MM.1S (cell line): ENCODE measurements at regions not wholly inside any gene's neighbourhood (a gene's known extent, or its start where the extent isn't known, plus 50 kb on each side); places are given as distances from the start of the nearest gene placed in this dataset.

Source experiments
- DNase-seq: peaks from one replicate; pipeline ENCODE4 v3.0.0-alpha.2; 2015
- H2AFZ ChIP-seq: fragments of 300-600 bp; sonication (generic); 2 replicates; pipeline ENCODE4 v1.6.0; 2016; ENCODE audit warnings: antibody characterized with exemption, low read length
- H3F3A ChIP-seq: fragments of 300-600 bp; sonication (generic); 2 replicates; pipeline ENCODE4 v1.6.1; 2016; ENCODE audit warnings: mild to moderate bottlenecking, antibody characterized with exemption, low read length, moderate library complexity, mixed read lengths; ENCODE audit not compliant: insufficient read depth
- H3K27ac ChIP-seq: fragments of 300-600 bp; sonication (generic); 2 replicates; pipeline ENCODE4 v1.5.1; 2016; ENCODE audit warnings: mild to moderate bottlenecking, low read length
- H3K27me3 ChIP-seq: fragments of 300-600 bp; sonication (generic); replicated peaks from 2 replicates; pipeline ENCODE4 v1.6.0; 2016; ENCODE audit warnings: low read length; ENCODE audit not compliant: insufficient read depth
- H3K36me3 ChIP-seq: fragments of 300-600 bp; sonication (generic); replicated peaks from 2 replicates; pipeline ENCODE4 v1.6.1; 2016; ENCODE audit warnings: mild to moderate bottlenecking, low read length, mixed read lengths; ENCODE audit not compliant: insufficient read depth
- H3K4me1 ChIP-seq: fragments of 300-600 bp; sonication (generic); 2 replicates; pipeline ENCODE4 v1.6.1; 2016; ENCODE audit warnings: low read length, mixed read lengths
- H3K4me2 ChIP-seq: fragments of 300-600 bp; sonication (generic); 2 replicates; pipeline ENCODE4 v1.6.0; 2016; ENCODE audit warnings: low read depth, low read length
- H3K4me3 ChIP-seq: fragments of 300-600 bp; sonication (generic); 2 replicates; pipeline ENCODE4 v1.5.1; 2016; ENCODE audit warnings: low read length, mixed read lengths
- H3K79me2 ChIP-seq: fragments of 300-600 bp; sonication (generic); 2 replicates; pipeline ENCODE4 v1.6.1; 2016; ENCODE audit warnings: mixed run types, low read length, mixed read lengths
- H3K9ac ChIP-seq: fragments of 300-600 bp; sonication (generic); 2 replicates; pipeline ENCODE4 v1.6.1; 2016; ENCODE audit warnings: low read length, mixed read lengths
- H3K9me2 ChIP-seq: fragments of 300-600 bp; sonication (generic); replicated peaks from 2 replicates; pipeline ENCODE4 v1.6.1; 2016; ENCODE audit warnings: mild to moderate bottlenecking, low read length, mixed read lengths; ENCODE audit not compliant: insufficient read depth
- H3K9me3 ChIP-seq: fragments of 300-600 bp; sonication (generic); replicated peaks from 2 replicates; pipeline ENCODE4 v1.6.1; 2016; ENCODE audit warnings: mild to moderate bottlenecking, low read length, mixed read lengths; ENCODE audit not compliant: insufficient read depth
- H4K20me1 ChIP-seq: fragments of 300-600 bp; sonication (generic); 2 replicates; pipeline ENCODE4 v1.6.1; 2016; ENCODE audit warnings: mild to moderate bottlenecking, low read length, moderate library complexity, mixed read lengths; ENCODE audit not compliant: insufficient read depth
- EZH2 ChIP-seq: fragments of 300-600 bp; sonication (generic); optimal IDR thresholded peaks from 2 replicates; pipeline ENCODE3; 2017; ENCODE audit warnings: low read depth, mild to moderate bottlenecking, antibody characterized with exemption, low read length, mixed read lengths
- EZH2phosphoT487 ChIP-seq: fragments of 300-600 bp; sonication (generic); IDR thresholded peaks from 2 replicates; pipeline ENCODE4 v1.6.1; 2018; ENCODE audit warnings: antibody characterized with exemption, low read length
- TF ChIP-seq, protein P1 (sequence below): fragments of 300-600 bp; sonication (generic); IDR thresholded peaks from 2 replicates; pipeline ENCODE4 v1.5.1; 2016; ENCODE audit warnings: antibody characterized with exemption, low read length, mixed read lengths

DNA sequence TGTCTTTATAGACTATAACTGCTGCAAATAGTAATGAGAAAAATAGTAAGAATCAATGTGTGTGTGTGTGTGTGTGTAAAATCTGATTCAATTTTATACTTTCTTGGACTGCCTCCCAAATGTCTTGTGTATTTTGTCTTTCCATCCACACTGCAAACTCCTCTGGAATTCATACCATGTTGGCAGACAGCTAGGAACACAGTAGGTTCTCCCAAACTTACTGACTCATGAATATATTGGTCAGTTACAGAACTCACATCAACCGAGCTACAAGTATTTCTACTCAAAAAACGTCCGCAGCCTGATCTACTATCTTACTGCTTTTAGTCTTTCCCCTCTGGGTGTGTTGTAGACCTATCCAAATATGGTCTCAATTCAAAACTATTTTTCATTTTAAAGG, 542.7 kb upstream of the PSMD7 start:
- Histone ChIP-seq H3K4me3 (no peak overlapping the region), H3K4me2 (no peak overlapping the region), H3K27me3 (no peaks in the 10 kb centered on the region), H3K4me1 (no peaks in the 10 kb centered on the region), H3K9me2 (no peaks in the 10 kb centered on the region), H3F3A (no peaks in the 10 kb centered on the region), H4K20me1 (no peaks in the 10 kb centered on the region), H3K9me3 (no peaks in the 10 kb centered on the region), H3K9ac (no peak overlapping the region), H3K36me3 (no peaks in the 10 kb centered on the region), H3K27ac (no peak overlapping the region), H2AFZ (no peak overlapping the region), H3K79me2 (no peaks in the 10 kb centered on the region)
- TF ChIP-seq EZH2phosphoT487: no peak
- TF ChIP-seq EZH2: no peak
- TF ChIP-seq, protein P1, sequence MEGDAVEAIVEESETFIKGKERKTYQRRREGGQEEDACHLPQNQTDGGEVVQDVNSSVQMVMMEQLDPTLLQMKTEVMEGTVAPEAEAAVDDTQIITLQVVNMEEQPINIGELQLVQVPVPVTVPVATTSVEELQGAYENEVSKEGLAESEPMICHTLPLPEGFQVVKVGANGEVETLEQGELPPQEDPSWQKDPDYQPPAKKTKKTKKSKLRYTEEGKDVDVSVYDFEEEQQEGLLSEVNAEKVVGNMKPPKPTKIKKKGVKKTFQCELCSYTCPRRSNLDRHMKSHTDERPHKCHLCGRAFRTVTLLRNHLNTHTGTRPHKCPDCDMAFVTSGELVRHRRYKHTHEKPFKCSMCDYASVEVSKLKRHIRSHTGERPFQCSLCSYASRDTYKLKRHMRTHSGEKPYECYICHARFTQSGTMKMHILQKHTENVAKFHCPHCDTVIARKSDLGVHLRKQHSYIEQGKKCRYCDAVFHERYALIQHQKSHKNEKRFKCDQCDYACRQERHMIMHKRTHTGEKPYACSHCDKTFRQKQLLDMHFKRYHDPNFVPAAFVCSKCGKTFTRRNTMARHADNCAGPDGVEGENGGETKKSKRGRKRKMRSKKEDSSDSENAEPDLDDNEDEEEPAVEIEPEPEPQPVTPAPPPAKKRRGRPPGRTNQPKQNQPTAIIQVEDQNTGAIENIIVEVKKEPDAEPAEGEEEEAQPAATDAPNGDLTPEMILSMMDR: no peak
- DNase-seq: no peak

DNA sequence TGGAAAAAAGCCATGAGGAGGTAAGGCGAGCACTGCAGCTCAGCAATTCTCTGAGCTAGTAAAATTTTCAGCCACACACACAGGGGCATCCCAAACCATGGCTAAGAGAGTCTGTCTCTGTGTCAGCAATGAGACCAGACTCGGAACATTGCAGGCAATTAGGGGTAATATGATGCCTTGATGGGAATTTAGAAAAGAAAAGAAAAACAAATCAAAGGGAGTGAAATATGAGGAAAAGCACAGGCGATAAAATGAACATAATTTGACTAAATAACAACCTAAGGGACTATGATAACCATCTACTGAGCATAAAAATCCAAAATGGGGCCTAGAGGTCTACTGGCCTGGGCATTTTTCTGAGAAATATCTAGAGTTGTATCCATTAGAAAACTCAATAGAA, 546.0 kb upstream of the PSMD7 start:
- no peaks in the 10 kb centered on the region for H3F3A ChIP-seq
- H3K79me2 ChIP-seq: no peaks in the 10 kb centered on the region
- no peak for DNase-seq
- no peaks in the 10 kb centered on the region for H3K4me1 ChIP-seq
- H3K9me3 ChIP-seq: no peaks in the 10 kb centered on the region
- H4K20me1 ChIP-seq: no peaks in the 10 kb centered on the region
- no peaks in the 10 kb centered on the region for H3K9me2 ChIP-seq
- H2AFZ ChIP-seq: no peak overlapping the region
- no peaks in the 10 kb centered on the region for H3K36me3 ChIP-seq
- no peak overlapping the region for H3K4me3 ChIP-seq
- H3K27me3 ChIP-seq: no peaks in the 10 kb centered on the region
- no peak for TF ChIP-seq EZH2phosphoT487
- TF ChIP-seq, protein P1: no peak
- TF ChIP-seq EZH2: no peak
- H3K9ac ChIP-seq: no peak overlapping the region
- H3K4me2 ChIP-seq: no peak overlapping the region
- H3K27ac ChIP-seq: no peak overlapping the region

DNA sequence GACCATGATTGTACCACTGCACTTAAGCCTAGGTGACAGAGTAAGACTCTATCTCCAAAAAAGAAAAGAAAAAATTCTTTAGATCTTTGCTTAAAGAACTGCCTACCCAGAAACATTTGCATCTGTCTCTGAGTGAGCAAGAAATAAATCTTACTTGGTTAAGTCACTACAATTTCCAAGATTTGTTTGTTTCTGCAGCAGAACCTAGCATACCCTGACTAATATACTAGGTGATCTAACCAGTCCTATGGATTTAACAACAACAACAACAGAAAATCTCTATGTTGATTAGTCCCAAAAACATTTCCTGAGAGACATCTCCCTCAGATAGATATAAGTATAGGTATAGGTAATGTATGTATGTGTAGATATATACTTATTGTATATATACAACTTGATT, 549.3 kb upstream of the PSMD7 start:
- Histone ChIP-seq H2AFZ (no peak overlapping the region), H4K20me1 (no peaks in the 10 kb centered on the region), H3K36me3 (no peaks in the 10 kb centered on the region), H3K9me3 (no peaks in the 10 kb centered on the region), H3K4me3 (no peak overlapping the region), H3K4me1 (no peaks in the 10 kb centered on the region), H3K4me2 (no peak overlapping the region), H3K27ac (no peak overlapping the region), H3K9me2 (no peaks in the 10 kb centered on the region), H3K9ac (no peak overlapping the region), H3F3A (no peaks in the 10 kb centered on the region), H3K27me3 (no peaks in the 10 kb centered on the region), H3K79me2 (no peaks in the 10 kb centered on the region)
- TF ChIP-seq, protein P1: no peak
- TF ChIP-seq EZH2: no peak
- no peak for TF ChIP-seq EZH2phosphoT487
- no peak for DNase-seq
